ENCODE measurements at regions not wholly inside any gene's neighbourhood (a gene's known extent, or its start where the extent isn't known, plus 50 kb on each side); places are given as distances from the start of the nearest gene placed in this dataset.

- Histone ChIP-seq H3K27ac (no peak overlapping the region), H3K36me3 (no peaks in the 10 kb centered on the region), H3K9me3 (no peaks in the 10 kb centered on the region), H3K4me1 (ENCODE audit: control insufficient read depth in 1 of 2, low read depth in 2 of 2) (no peaks in the 10 kb centered on the region), H3K27me3 (replicated peaks; ENCODE audit: insufficient read depth) (no peaks in the 10 kb centered on the region), H3K4me3 (no peak overlapping the region)
- no peak for TF ChIP-seq CTCF (IDR thresholded peaks at IDR 0.05)
- ATAC-seq (ENCODE audit: insufficient number of reproducible peaks, low FRiP score, low read depth) (no peak), DNase-seq (ENCODE audit: low spot score) (no peak)
Measured at GRCh38 chr18:78732273-78733210, 247.1 kb upstream of the SALL3 start.

- Histone ChIP-seq H3K4me1 (ENCODE audit: control insufficient read depth in 1 of 2, low read depth in 2 of 2) (no peaks in the 10 kb centered on the region), H3K27ac (no peak overlapping the region), H3K9me3 (no peaks in the 10 kb centered on the region), H3K36me3 (no peaks in the 10 kb centered on the region), H3K27me3 (replicated peaks; ENCODE audit: insufficient read depth) (no peaks in the 10 kb centered on the region), H3K4me3 (no peak overlapping the region)
- no peak for ATAC-seq (ENCODE audit: insufficient number of reproducible peaks, low FRiP score, low read depth)
- TF ChIP-seq CTCF (IDR thresholded peaks at IDR 0.05), result no peak
- DNase-seq (ENCODE audit: low spot score), result no peak
Measured at GRCh38 chr18:78733762-78734613, 245.6 kb upstream of the SALL3 start.

- TF ChIP-seq CTCF (IDR thresholded peaks at IDR 0.05), result no peak
- Histone ChIP-seq H3K36me3 (no peaks in the 10 kb centered on the region), H3K27ac (no peak overlapping the region), H3K27me3 (replicated peaks; ENCODE audit: insufficient read depth) (no peaks in the 10 kb centered on the region), H3K9me3 (no peaks in the 10 kb centered on the region), H3K4me1 (ENCODE audit: control insufficient read depth in 1 of 2, low read depth in 2 of 2) (no peaks in the 10 kb centered on the region), H3K4me3 (no peak overlapping the region)
- ATAC-seq (ENCODE audit: insufficient number of reproducible peaks, low FRiP score, low read depth), result no peak
- no peak for DNase-seq (ENCODE audit: low spot score)
Measured at GRCh38 chr18:78734614-78734945, 245.0 kb upstream of the SALL3 start.

GRCh38 chr18:78735131-78736014 lies 244.2 kb upstream of the SALL3 start:
- Histone ChIP-seq H3K27me3 (replicated peaks; ENCODE audit: insufficient read depth) (no peaks in the 10 kb centered on the region), H3K4me3 (no peak overlapping the region), H3K9me3 (no peaks in the 10 kb centered on the region), H3K36me3 (no peaks in the 10 kb centered on the region), H3K4me1 (ENCODE audit: control insufficient read depth in 1 of 2, low read depth in 2 of 2) (no peaks in the 10 kb centered on the region), H3K27ac (no peak overlapping the region)
- ATAC-seq (ENCODE audit: insufficient number of reproducible peaks, low FRiP score, low read depth), result no peak
- no peak for DNase-seq (ENCODE audit: low spot score)
- TF ChIP-seq CTCF (IDR thresholded peaks at IDR 0.05), result no peak
